GM23338 (cell line): ENCODE measurements at regions not wholly inside any gene's neighbourhood (a gene's known extent, or its start where the extent isn't known, plus 50 kb on each side); places are given as distances from the start of the nearest gene placed in this dataset.

Experiments used
- ATAC-seq: fragments of 200-7000 bp; cut with Tn5 transposase; 3 replicates; pipeline ENCODE4 v1.9.1; 2020
- DNase-seq: peaks from one replicate; pipeline ENCODE4 v3.0.0-alpha.2; 2015; ENCODE audit warnings: low spot score
- H2AFZ ChIP-seq: fragments of 200-600 bp; sonication (generic); 2 replicates; pipeline ENCODE4 v1.8.0; 2016; ENCODE audit warnings: antibody characterized with exemption, mild to moderate bottlenecking, moderate library complexity
- H3F3A ChIP-seq: fragments of 200-600 bp; sonication (generic); replicated peaks from 2 replicates; pipeline ENCODE4 v1.8.0; 2017; ENCODE audit warnings: antibody characterized with exemption, mixed run types, low read depth
- H3K27ac ChIP-seq: fragments of 200-600 bp; sonication (generic); 2 replicates; pipeline ENCODE4 v1.6.1; 2016; ENCODE audit warnings: low read depth
- H3K27me3 ChIP-seq: fragments of 200-600 bp; sonication (generic); 2 replicates; pipeline ENCODE4 v1.8.0; 2016; ENCODE audit warnings: mild to moderate bottlenecking, mixed run types, moderate library complexity; ENCODE audit not compliant: insufficient read depth
- H3K36me3 ChIP-seq: fragments of 200-600 bp; sonication (generic); 2 replicates; pipeline ENCODE4 v1.8.0; 2016; ENCODE audit warnings: mild to moderate bottlenecking; ENCODE audit not compliant: insufficient read depth
- H3K4me1 ChIP-seq: fragments of 200-600 bp; sonication (generic); 2 replicates; pipeline ENCODE4 v1.8.0; 2016; ENCODE audit warnings: mild to moderate bottlenecking, moderate library complexity; ENCODE audit not compliant: insufficient read depth
- H3K4me2 ChIP-seq: fragments of 200-600 bp; sonication (generic); 2 replicates; pipeline ENCODE4 v1.7.1; 2017; ENCODE audit warnings: mixed run types
- H3K4me3 ChIP-seq: fragments of 200-600 bp; sonication (generic); 2 replicates; pipeline ENCODE4 v1.6.1; 2016; ENCODE audit warnings: mixed run types
- H3K79me2 ChIP-seq: fragments of 200-600 bp; sonication (generic); replicated peaks from 2 replicates; pipeline ENCODE4 v1.8.0; 2017; ENCODE audit warnings: mild to moderate bottlenecking; ENCODE audit not compliant: insufficient read depth
- H3K9me2 ChIP-seq: fragments of 200-600 bp; sonication (generic); 2 replicates; pipeline ENCODE4 v1.8.0; 2017; ENCODE audit not compliant: insufficient read depth
- H4K20me1 ChIP-seq: fragments of 200-600 bp; sonication (generic); replicated peaks from 2 replicates; pipeline ENCODE4 v1.8.0; 2017; ENCODE audit warnings: mild to moderate bottlenecking; ENCODE audit not compliant: insufficient read depth
- H3K27ac Mint-ChIP-seq: 2 replicates; pipeline ENCODE4 v1.8.0; 2020; ENCODE audit warnings: inconsistent platforms, mild to moderate bottlenecking, moderate library complexity, mixed read lengths
- H3K27me3 Mint-ChIP-seq: 3 replicates; pipeline ENCODE4 v1.8.0; 2022; ENCODE audit warnings: low read depth, mild to moderate bottlenecking, moderate library complexity, mixed read lengths, inconsistent platforms; ENCODE audit not compliant: insufficient read depth, poor library complexity
- H3K36me3 Mint-ChIP-seq: 3 replicates; pipeline ENCODE4 v1.8.0; 2021; ENCODE audit warnings: low read depth, mild to moderate bottlenecking, inconsistent platforms, moderate library complexity, mixed read lengths
- H3K4me1 Mint-ChIP-seq: 3 replicates; pipeline ENCODE4 v1.8.0; 2020; ENCODE audit warnings: mild to moderate bottlenecking, inconsistent platforms, mixed read lengths
- H3K4me3 Mint-ChIP-seq: 3 replicates; pipeline ENCODE4 v1.8.0; 2021; ENCODE audit warnings: moderate library complexity, mild to moderate bottlenecking, inconsistent platforms, mixed read lengths
- H3K9me3 Mint-ChIP-seq: 3 replicates; pipeline ENCODE4 v1.8.0; 2020; ENCODE audit warnings: moderate library complexity, mild to moderate bottlenecking, inconsistent platforms, mixed read lengths
- CREB1 ChIP-seq: fragments of 250-450 bp; sonication (Bioruptor Pico); IDR thresholded peaks from 2 replicates; pipeline ENCODE4 v1.5.0; 2020; ENCODE audit warnings: low read depth, mild to moderate bottlenecking, moderate library complexity
- CTCF ChIP-seq, 2 experiments: fragments of 200-600 bp in 1 of 2; sonication (generic) in 1 of 2; conservative IDR thresholded peaks; 2 replicates each; pipeline versions ENCODE4 v1.5.1 to v1.6.1; 2016 to 2017; ENCODE audit warnings: antibody characterized with exemption in 2 of 2, low read depth in 2 of 2, mild to moderate bottlenecking in 2 of 2, moderate library complexity in 1 of 2
- EZH2phosphoT487 ChIP-seq: fragments of 200-600 bp; sonication (generic); IDR thresholded peaks from one replicate; pipeline ENCODE4 v1.8.1; 2018; ENCODE audit warnings: antibody characterized with exemption; ENCODE audit not compliant: unreplicated experiment
- POLR2AphosphoS5 ChIP-seq: IDR thresholded peaks from 2 replicates; pipeline ENCODE4 v1.6.1; 2016; ENCODE audit warnings: antibody characterized with exemption, low read depth
- REST ChIP-seq: IDR thresholded peaks from one replicate; pipeline ENCODE4 v1.6.1; 2018; ENCODE audit warnings: antibody characterized with exemption; ENCODE audit not compliant: unreplicated experiment
- STAT1 ChIP-seq: IDR thresholded peaks from one replicate; pipeline ENCODE4 v1.6.1; 2016; ENCODE audit warnings: antibody characterized with exemption; ENCODE audit not compliant: unreplicated experiment
- ZNF114 ChIP-seq: fragments of 250-450 bp; sonication (Bioruptor Pico); IDR thresholded peaks from 2 replicates; pipeline ENCODE4 v1.5.0; 2020; ENCODE audit warnings: mild to moderate bottlenecking, moderate library complexity
- ZNF462 ChIP-seq: fragments of 250-450 bp; sonication (Bioruptor Pico); IDR thresholded peaks from 2 replicates; pipeline ENCODE4 v1.5.0; 2020; ENCODE audit warnings: mild to moderate bottlenecking, moderate library complexity

GRCh38 chr6:133584823-133585222, 304.1 kb upstream of the TCF21 start:
- Mint-ChIP-seq H3K4me1 (peaks cover 7% of the 10 kb centered on the region; the same call in 2 of the 3 replicates), H3K9me3 (0 out of 3 replicates have a peak, but pooled peaks cover 6% of the 10 kb centered on the region), H3K27me3 (no peaks in the 10 kb centered on the region), H3K27ac (no peak overlapping the region), H3K36me3 (no peaks in the 10 kb centered on the region), H3K4me3 (no peak overlapping the region)
- Histone ChIP-seq H4K20me1 (no peaks in the 10 kb centered on the region), H3K4me2 (no peak overlapping the region), H3K4me3 (no peak overlapping the region), H3K27me3 (no peaks in the 10 kb centered on the region), H3K36me3 (no peaks in the 10 kb centered on the region), H3K27ac (no peak overlapping the region), H3K79me2 (no peaks in the 10 kb centered on the region), H2AFZ (no peak overlapping the region), H3F3A (no peaks in the 10 kb centered on the region), H3K9me2 (no peaks in the 10 kb centered on the region), H3K4me1 (no peaks in the 10 kb centered on the region)
- ATAC-seq, result no peak
- TF ChIP-seq STAT1 (no peak), POLR2AphosphoS5 (no peak), CREB1 (CRISPR knock-in tag) (no peak), CTCF (conservative IDR thresholded peaks at IDR 0.05; ENCODE audit: low read depth in 2 of 2) (no peak), REST (no peak)
- DNase-seq, result no peak

- H4K20me1 ChIP-seq, result no peaks in the 10 kb centered on the region
- no peak overlapping the region for H3K27ac ChIP-seq
- Mint-ChIP-seq H3K36me3 (no peaks in the 10 kb centered on the region), H3K4me3 (no peak overlapping the region), H3K9me3 (0 out of 3 replicates have a peak, but pooled peaks cover 6% of the 10 kb centered on the region), H3K27ac (no peak overlapping the region), H3K27me3 (no peaks in the 10 kb centered on the region), H3K4me1 (peaks cover 7% of the 10 kb centered on the region)
- H3K4me2 ChIP-seq, result no peak overlapping the region
- H3K27me3 ChIP-seq, result no peaks in the 10 kb centered on the region
- ATAC-seq (no peak), DNase-seq (no peak)
- H3K36me3 ChIP-seq, result no peaks in the 10 kb centered on the region
- no peak overlapping the region for H3K4me3 ChIP-seq
- no peak overlapping the region for H2AFZ ChIP-seq
- no peaks in the 10 kb centered on the region for H3K9me2 ChIP-seq
- H3F3A ChIP-seq, result no peaks in the 10 kb centered on the region
- H3K79me2 ChIP-seq, result no peaks in the 10 kb centered on the region
- H3K4me1 ChIP-seq, result no peaks in the 10 kb centered on the region
- TF ChIP-seq CREB1 (CRISPR knock-in tag) (no peak), EZH2phosphoT487 (no peak), ZNF114 (no peak), ZNF462 (no peak), CTCF (conservative IDR thresholded peaks at IDR 0.05; ENCODE audit: low read depth in 2 of 2) (no peak)
Measured at GRCh38 chr6:133585978-133586377, 302.9 kb upstream of the TCF21 start.
